LNCAP (cell line): ENCODE measurements at regions not wholly inside any gene's neighbourhood (a gene's known extent, or its start where the extent isn't known, plus 50 kb on each side); places are given as distances from the start of the nearest gene placed in this dataset.

Experiments
- CTCF ChIP-seq: fragments of 450-650 bp; IDR thresholded peaks from 2 replicates; pipeline ENCODE4 v1.5.1; 2017; ENCODE audit warnings: mild to moderate bottlenecking

DNA sequence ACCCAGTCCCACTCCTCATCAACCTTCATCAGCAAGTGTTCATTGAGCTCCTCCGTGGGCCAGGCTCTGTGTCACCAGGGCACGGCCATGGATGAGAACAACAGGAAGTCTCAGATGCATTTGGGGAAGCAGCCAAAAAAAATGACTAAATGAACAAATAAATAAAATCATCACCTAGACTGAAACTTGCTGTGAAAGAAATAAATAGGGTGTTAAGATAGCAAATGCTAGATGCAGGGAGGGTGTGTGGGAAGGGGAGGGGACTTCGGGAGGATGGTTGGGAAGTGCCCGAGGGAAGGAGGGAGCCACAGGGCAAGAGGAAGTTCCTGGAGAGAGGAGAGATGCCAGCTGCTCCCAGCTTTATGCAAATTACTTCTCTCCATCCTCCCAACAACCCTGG, 696.7 kb downstream of the PTPRU start:
- TF ChIP-seq CTCF: no peak

- TF ChIP-seq CTCF: no peak
These were observed 696.3 kb downstream of the PTPRU start for GRCh38 chr1:29932626-29933025.

- TF ChIP-seq CTCF: no peak
These were observed 695.3 kb downstream of the PTPRU start for GRCh38 chr1:29931477-29932175.

- TF ChIP-seq CTCF: no peak
These were observed 688.7 kb downstream of the PTPRU start for GRCh38 chr1:29925058-29925457.

- TF ChIP-seq CTCF: no peak
These were observed 687.7 kb downstream of the PTPRU start for GRCh38 chr1:29924017-29924431.

DNA sequence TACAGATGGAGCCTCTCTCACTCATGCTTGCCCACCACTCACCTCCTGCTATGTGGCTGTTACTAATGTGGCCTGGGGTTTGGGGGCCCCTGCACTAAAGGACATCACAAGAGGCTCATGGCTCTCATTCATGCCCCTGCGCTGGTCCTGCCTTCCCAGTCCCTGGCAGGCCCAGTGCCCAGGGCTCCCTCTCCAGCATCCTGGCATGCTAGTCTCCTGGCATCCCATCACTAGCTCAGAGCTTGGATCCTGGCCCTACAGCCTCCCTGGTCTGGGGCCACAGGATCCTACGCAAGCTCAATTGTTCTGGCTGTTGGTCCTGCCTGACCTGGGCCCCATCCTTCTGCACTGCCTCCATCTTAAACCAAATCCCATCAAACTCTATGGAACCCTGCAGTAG, 685.4 kb downstream of the PTPRU start:
- TF ChIP-seq CTCF: no peak

- TF ChIP-seq CTCF: no peak
These were observed 684.5 kb downstream of the PTPRU start for GRCh38 chr1:29920784-29921183.

DNA sequence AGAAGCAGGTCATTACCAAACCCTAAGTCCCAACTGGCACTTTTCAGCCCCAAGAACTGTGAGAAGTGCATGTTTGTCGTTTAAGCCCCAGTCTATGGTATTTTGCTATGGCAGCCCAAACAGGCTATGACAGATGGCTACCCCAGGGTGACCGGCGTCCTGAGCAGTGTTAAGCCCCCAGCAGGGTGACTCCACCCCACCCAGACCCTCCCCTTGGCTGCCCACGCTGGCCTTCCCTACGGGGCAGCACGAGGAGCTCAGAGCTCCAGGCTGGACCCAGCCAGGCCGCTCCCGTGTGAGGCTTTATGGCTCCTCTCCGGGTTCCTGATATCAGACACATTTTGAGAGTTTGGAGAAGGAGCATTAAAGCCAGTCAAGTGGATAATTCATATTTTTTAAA, 684.0 kb downstream of the PTPRU start:
- TF ChIP-seq CTCF: no peak
